HepG2 (cell line): ENCODE measurements at regions not wholly inside any gene's neighbourhood (a gene's known extent, or its start where the extent isn't known, plus 50 kb on each side); places are given as distances from the start of the nearest gene placed in this dataset.

Experiments used
- FOXA3 ChIP-seq: IDR thresholded peaks from 2 replicates; pipeline ENCODE4 v1.6.1; 2016; ENCODE audit warnings: missing genetic modification reagents, missing compliant biosample characterization
- GATAD2A ChIP-seq: IDR thresholded peaks from 2 replicates; pipeline ENCODE4 v1.6.1; 2016
- MEF2D ChIP-seq: sonication (generic); formaldehyde crosslinking; IDR thresholded peaks from 2 replicates; pipeline ENCODE4 v1.5.1; 2020; ENCODE audit warnings: mild to moderate bottlenecking, missing genetic modification reagents
- POLR2A ChIP-seq, 2 experiments: IDR thresholded peaks; 2 replicates each; pipeline ENCODE4 v1.6.1; 2011; ENCODE audit warnings: low read depth in 2 of 2, low read length in 2 of 2, mild to moderate bottlenecking in 1 of 2, moderate library complexity in 1 of 2; ENCODE audit not compliant: insufficient read depth in 1 of 2
- ZNF639 ChIP-seq: conservative IDR thresholded peaks from 2 replicates; pipeline ENCODE4 v1.6.1; 2018; ENCODE audit warnings: missing genetic modification reagents
- ZNF704 ChIP-seq: sonication (generic); formaldehyde crosslinking; IDR thresholded peaks from 2 replicates; pipeline ENCODE4 v1.8.1; 2023; ENCODE audit warnings: mild to moderate bottlenecking, inconsistent platforms, moderate library complexity, missing genetic modification reagents, borderline replicate concordance
- ZNF800 ChIP-seq: sonication (generic); formaldehyde crosslinking; IDR thresholded peaks from 2 replicates; pipeline ENCODE4 v1.4.0; 2020; ENCODE audit warnings: missing genetic modification reagents
- TF ChIP-seq, protein P1 (sequence below), 2 experiments: sonication (generic) in 1 of 2; formaldehyde crosslinking in 1 of 2; IDR thresholded peaks; 2 replicates each; pipeline versions ENCODE4 v1.4.0 to v1.6.1; 2018 to 2020; ENCODE audit warnings: missing genetic modification reagents in 2 of 2, borderline replicate concordance in 1 of 2, low read depth in 1 of 2, mild to moderate bottlenecking in 1 of 2, missing biosample characterization in 1 of 2
- TF ChIP-seq, protein P2 (sequence below): sonication (generic); formaldehyde crosslinking; IDR thresholded peaks from 2 replicates; pipeline ENCODE4 v1.5.1; 2020; ENCODE audit warnings: missing genetic modification reagents, mild to moderate bottlenecking, borderline replicate concordance

DNA sequence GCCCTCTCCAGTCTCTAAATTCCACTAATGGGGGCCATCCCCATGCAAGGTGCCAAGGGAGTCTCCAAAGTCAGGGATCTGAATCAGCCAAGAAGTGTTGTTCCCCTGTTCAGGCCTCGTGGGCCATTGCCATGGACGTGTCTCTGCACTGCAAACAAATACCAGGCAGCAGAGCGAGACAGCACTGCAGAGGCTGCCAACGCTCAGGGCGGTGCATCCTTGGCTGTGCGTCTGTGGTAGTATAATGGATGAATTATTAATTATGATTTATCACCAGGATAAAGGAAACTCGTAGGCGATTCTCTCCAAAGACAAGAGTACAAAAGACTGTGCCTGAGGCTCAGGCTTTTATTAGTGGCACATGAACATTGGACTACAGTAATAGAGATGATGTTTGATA is 122.3 kb upstream of the NTF3 start:
- no peak for TF ChIP-seq GATAD2A
- no peak for TF ChIP-seq MEF2D (CRISPR knock-in tag)
- TF ChIP-seq, protein P1, sequence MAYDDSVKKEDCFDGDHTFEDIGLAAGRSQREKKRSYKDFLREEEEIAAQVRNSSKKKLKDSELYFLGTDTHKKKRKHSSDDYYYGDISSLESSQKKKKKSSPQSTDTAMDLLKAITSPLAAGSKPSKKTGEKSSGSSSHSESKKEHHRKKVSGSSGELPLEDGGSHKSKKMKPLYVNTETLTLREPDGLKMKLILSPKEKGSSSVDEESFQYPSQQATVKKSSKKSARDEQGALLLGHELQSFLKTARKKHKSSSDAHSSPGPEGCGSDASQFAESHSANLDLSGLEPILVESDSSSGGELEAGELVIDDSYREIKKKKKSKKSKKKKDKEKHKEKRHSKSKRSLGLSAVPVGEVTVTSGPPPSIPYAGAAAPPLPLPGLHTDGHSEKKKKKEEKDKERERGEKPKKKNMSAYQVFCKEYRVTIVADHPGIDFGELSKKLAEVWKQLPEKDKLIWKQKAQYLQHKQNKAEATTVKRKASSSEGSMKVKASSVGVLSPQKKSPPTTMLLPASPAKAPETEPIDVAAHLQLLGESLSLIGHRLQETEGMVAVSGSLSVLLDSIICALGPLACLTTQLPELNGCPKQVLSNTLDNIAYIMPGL (CRISPR knock-in tag; IDR thresholded peaks at IDR 0.05; ENCODE audit: borderline replicate concordance in 1 of 2, low read depth in 1 of 2), result no peak
- TF ChIP-seq, protein P2, sequence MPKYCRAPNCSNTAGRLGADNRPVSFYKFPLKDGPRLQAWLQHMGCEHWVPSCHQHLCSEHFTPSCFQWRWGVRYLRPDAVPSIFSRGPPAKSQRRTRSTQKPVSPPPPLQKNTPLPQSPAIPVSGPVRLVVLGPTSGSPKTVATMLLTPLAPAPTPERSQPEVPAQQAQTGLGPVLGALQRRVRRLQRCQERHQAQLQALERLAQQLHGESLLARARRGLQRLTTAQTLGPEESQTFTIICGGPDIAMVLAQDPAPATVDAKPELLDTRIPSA (CRISPR knock-in tag), result no peak
- TF ChIP-seq FOXA3 (CRISPR knock-in tag), result no peak
- no peak for TF ChIP-seq POLR2A (IDR thresholded peaks at IDR 0.05; ENCODE audit: insufficient read depth in 1 of 2, low read depth in 2 of 2, low read length in 2 of 2)
- TF ChIP-seq ZNF639 (CRISPR knock-in tag), result no peak
- no peak for TF ChIP-seq ZNF704 (CRISPR knock-in tag)
- TF ChIP-seq ZNF800 (CRISPR knock-in tag), result no peak
